DOHH2 (cell line): ENCODE measurements at regions not wholly inside any gene's neighbourhood (a gene's known extent, or its start where the extent isn't known, plus 50 kb on each side); places are given as distances from the start of the nearest gene placed in this dataset.

ENCODE experiments used
- H3F3A ChIP-seq: fragments of 200-600 bp; sonication (generic), shearing (Covaris generic); 2 replicates; pipeline ENCODE4 v1.6.0; 2016; ENCODE audit warnings: antibody characterized with exemption, mild to moderate bottlenecking; ENCODE audit not compliant: control insufficient read depth, insufficient read depth
- H3K27ac ChIP-seq: fragments of 200-600 bp; sonication (generic); 2 replicates; pipeline ENCODE4 v1.5.1; 2014; ENCODE audit warnings: low read depth, mild to moderate bottlenecking, low read length, moderate library complexity
- H3K27me3 ChIP-seq: fragments of 200-600 bp; sonication (generic); 2 replicates; pipeline ENCODE4 v1.6.1; 2014; ENCODE audit warnings: mild to moderate bottlenecking, low read length, mixed read lengths; ENCODE audit not compliant: control insufficient read depth
- H3K36me3 ChIP-seq: fragments of 200-600 bp; sonication (generic); 2 replicates; pipeline ENCODE4 v1.6.1; 2014; ENCODE audit warnings: mild to moderate bottlenecking, low read length, moderate library complexity, mixed read lengths; ENCODE audit not compliant: control insufficient read depth
- H3K4me1 ChIP-seq: fragments of 200-600 bp; sonication (generic); 2 replicates; pipeline ENCODE4 v1.6.1; 2014; ENCODE audit warnings: mild to moderate bottlenecking, low read length, mixed read lengths; ENCODE audit not compliant: control insufficient read depth
- H3K4me2 ChIP-seq: fragments of 200-600 bp; sonication (generic); 2 replicates; pipeline ENCODE4 v1.6.0; 2014; ENCODE audit warnings: mild to moderate bottlenecking, low read length, moderate library complexity
- H3K4me3 ChIP-seq: fragments of 200-600 bp; sonication (generic); 2 replicates; pipeline ENCODE4 v1.5.1; 2014; ENCODE audit warnings: mild to moderate bottlenecking, low read length, mixed read lengths
- H3K79me2 ChIP-seq: fragments of 200-600 bp; sonication (generic); 2 replicates; pipeline ENCODE4 v1.6.1; 2014; ENCODE audit warnings: mild to moderate bottlenecking, low read length, mixed read lengths; ENCODE audit not compliant: control insufficient read depth
- H3K9me2 ChIP-seq: fragments of 200-600 bp; sonication (generic); replicated peaks from 2 replicates; pipeline ENCODE4 v1.6.1; 2014; ENCODE audit warnings: mild to moderate bottlenecking, low read length, mixed read lengths; ENCODE audit not compliant: control insufficient read depth
- H3K9me3 ChIP-seq: fragments of 200-600 bp; sonication (generic); 2 replicates; pipeline ENCODE4 v1.6.1; 2014; ENCODE audit warnings: antibody characterized with exemption, low read length, mixed read lengths; ENCODE audit not compliant: control insufficient read depth, insufficient read depth
- H4K20me1 ChIP-seq: fragments of 200-600 bp; sonication (generic); 2 replicates; pipeline ENCODE4 v1.6.0; 2014; ENCODE audit warnings: low read depth, mild to moderate bottlenecking, antibody characterized with exemption, low read length, moderate library complexity; ENCODE audit not compliant: control insufficient read depth, insufficient read depth
- EZH2phosphoT487 ChIP-seq: fragments of 200-600 bp; sonication (generic); IDR thresholded peaks from 2 replicates; pipeline ENCODE4 v1.6.1; 2017; ENCODE audit warnings: borderline replicate concordance, mild to moderate bottlenecking, antibody characterized with exemption, low read length, moderate library complexity, mixed read lengths
- TF ChIP-seq, protein P1 (sequence below): fragments of 200-600 bp; sonication (generic); IDR thresholded peaks from one replicate; pipeline ENCODE4 v1.5.1; 2014; ENCODE audit warnings: antibody characterized with exemption, mild to moderate bottlenecking, low read depth, low read length; ENCODE audit not compliant: poor library complexity, severe bottlenecking

DNA sequence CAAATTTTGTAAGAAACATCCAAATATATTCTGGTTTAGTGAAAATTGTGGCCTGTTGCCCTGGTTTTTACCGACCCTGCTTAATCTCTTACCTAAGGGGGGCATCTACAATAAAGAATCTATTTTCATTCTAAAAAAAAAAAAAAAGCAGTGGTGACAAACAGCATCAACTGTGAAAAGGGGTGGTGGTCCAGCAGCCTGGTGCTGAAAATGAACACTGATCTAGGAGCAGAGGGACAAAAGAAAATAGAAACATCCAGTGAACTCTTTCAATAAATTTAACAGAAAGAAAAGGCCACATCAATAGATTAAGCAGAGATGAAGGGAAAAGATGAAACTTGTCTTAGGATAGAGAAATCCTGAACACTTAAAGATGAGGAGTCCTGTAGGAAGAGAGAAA, 348.7 kb upstream of the GRAMD2B start:
- no peaks in the 10 kb centered on the region for H3K9me2 ChIP-seq
- TF ChIP-seq, protein P1, sequence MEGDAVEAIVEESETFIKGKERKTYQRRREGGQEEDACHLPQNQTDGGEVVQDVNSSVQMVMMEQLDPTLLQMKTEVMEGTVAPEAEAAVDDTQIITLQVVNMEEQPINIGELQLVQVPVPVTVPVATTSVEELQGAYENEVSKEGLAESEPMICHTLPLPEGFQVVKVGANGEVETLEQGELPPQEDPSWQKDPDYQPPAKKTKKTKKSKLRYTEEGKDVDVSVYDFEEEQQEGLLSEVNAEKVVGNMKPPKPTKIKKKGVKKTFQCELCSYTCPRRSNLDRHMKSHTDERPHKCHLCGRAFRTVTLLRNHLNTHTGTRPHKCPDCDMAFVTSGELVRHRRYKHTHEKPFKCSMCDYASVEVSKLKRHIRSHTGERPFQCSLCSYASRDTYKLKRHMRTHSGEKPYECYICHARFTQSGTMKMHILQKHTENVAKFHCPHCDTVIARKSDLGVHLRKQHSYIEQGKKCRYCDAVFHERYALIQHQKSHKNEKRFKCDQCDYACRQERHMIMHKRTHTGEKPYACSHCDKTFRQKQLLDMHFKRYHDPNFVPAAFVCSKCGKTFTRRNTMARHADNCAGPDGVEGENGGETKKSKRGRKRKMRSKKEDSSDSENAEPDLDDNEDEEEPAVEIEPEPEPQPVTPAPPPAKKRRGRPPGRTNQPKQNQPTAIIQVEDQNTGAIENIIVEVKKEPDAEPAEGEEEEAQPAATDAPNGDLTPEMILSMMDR: no peak
- no peak for TF ChIP-seq EZH2phosphoT487
- no peak overlapping the region for H3K4me3 ChIP-seq
- no peaks in the 10 kb centered on the region for H4K20me1 ChIP-seq
- no peaks in the 10 kb centered on the region for H3K9me3 ChIP-seq
- no peak overlapping the region for H3K27ac ChIP-seq
- H3F3A ChIP-seq: no peaks in the 10 kb centered on the region
- H3K27me3 ChIP-seq: no peaks in the 10 kb centered on the region
- no peaks in the 10 kb centered on the region for H3K4me1 ChIP-seq
- H3K36me3 ChIP-seq: no peaks in the 10 kb centered on the region
- H3K4me2 ChIP-seq: no peak overlapping the region
- H3K79me2 ChIP-seq: no peaks in the 10 kb centered on the region

DNA sequence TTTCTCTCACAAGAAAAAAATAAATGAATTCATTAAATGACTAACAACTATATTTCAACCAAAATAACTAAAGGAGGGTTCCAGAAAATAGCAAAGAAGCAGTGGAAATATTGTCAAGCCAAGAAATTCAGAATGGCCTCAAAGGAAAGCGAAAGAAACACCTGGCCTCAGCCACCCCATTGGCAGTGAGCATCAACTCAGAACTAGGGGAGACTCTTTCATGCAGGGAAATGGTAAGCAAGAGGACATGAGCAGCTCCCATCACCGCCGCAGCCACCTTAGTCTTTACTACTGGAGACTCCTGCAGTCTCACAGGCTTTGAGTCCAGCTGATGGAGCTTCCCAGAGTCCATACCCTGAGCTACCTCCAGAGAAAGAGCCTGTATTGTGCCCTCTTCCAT, 343.9 kb upstream of the GRAMD2B start:
- Histone ChIP-seq H3K4me1 (no peaks in the 10 kb centered on the region), H3K9me3 (no peaks in the 10 kb centered on the region), H3K27ac (no peak overlapping the region), H3K4me3 (no peak overlapping the region), H3K9me2 (no peaks in the 10 kb centered on the region), H3K79me2 (no peaks in the 10 kb centered on the region), H3F3A (no peaks in the 10 kb centered on the region), H3K4me2 (no peak overlapping the region), H3K27me3 (no peaks in the 10 kb centered on the region), H3K36me3 (no peaks in the 10 kb centered on the region), H4K20me1 (no peaks in the 10 kb centered on the region)
- no peak for TF ChIP-seq EZH2phosphoT487
- TF ChIP-seq, protein P1: no peak

DNA sequence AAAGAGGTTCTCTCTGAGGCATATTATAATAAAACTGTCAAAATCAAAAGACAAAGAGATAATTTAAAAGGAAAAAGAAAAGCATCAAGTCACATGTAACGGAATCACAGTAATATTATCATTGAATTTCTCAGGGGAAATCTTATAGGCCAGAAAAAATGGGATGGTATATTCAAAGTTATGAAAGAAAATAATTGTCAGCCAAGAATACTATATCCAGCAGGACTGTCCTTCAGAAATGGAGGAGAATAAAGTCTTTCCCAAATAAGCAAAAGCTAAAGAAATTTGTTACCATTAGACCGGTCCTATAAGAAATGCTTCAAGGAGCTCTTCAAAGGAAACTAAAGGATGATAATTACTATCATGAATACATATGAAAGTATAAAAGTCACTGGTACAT, 342.0 kb upstream of the GRAMD2B start:
- TF ChIP-seq EZH2phosphoT487: no peak
- TF ChIP-seq, protein P1: no peak
- Histone ChIP-seq H3K27me3 (no peaks in the 10 kb centered on the region), H3K9me3 (0 out of 2 replicates have a peak, but pooled peaks cover 4% of the 10 kb centered on the region)

DNA sequence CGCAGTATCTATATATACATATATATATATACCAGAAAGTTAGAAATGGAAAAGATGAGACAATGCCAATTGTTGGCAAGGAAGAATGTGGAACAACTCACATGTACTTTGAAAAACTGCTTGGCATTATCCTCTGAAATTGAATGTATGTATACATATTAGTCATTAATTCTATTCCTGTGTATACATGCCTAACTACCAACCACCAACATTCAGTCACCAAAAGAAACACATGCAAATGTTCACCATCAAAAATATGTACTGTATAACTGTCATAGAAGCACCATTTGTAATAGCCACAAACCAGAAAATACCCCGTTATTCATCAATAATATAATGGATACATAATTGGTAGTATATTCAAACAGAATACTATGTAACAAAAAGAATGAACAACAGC, 330.2 kb upstream of the GRAMD2B start:
- Histone ChIP-seq H3K27me3 (no peaks in the 10 kb centered on the region), H3K9me2 (no peaks in the 10 kb centered on the region), H3K4me2 (no peak overlapping the region), H3K4me3 (no peak overlapping the region), H3K4me1 (no peaks in the 10 kb centered on the region), H4K20me1 (no peaks in the 10 kb centered on the region), H3F3A (no peaks in the 10 kb centered on the region), H3K36me3 (no peaks in the 10 kb centered on the region), H3K27ac (no peak overlapping the region), H3K79me2 (no peaks in the 10 kb centered on the region), H3K9me3 (no peaks in the 10 kb centered on the region)
- TF ChIP-seq, protein P1: no peak
- TF ChIP-seq EZH2phosphoT487: no peak

More for the DNA sequence above, 342.0 kb upstream of the GRAMD2B start:
- Histone ChIP-seq H3K36me3 (no peaks in the 10 kb centered on the region), H3K9me2 (no peaks in the 10 kb centered on the region), H3F3A (no peaks in the 10 kb centered on the region), H3K4me1 (no peaks in the 10 kb centered on the region), H3K79me2 (no peaks in the 10 kb centered on the region), H3K27ac (no peak overlapping the region), H3K4me2 (no peak overlapping the region), H4K20me1 (no peaks in the 10 kb centered on the region), H3K4me3 (no peak overlapping the region)
